Tibial nerve (tissue), 4 donors: ENCODE measurements at regions not wholly inside any gene's neighbourhood (a gene's known extent, or its start where the extent isn't known, plus 50 kb on each side); places are given as distances from the start of the nearest gene placed in this dataset.

ENCODE experiments used
- EP300 ChIP-seq, 2 donors: sonication (generic); formaldehyde crosslinking; IDR thresholded peaks; one replicate each; pipeline ENCODE4 v1.6.1; 2017; ENCODE audit warnings: antibody characterized with exemption in 2 of 2, mild to moderate bottlenecking in 1 of 2
- POLR2A ChIP-seq, 2 donors: fragments of 450-650 bp; IDR thresholded peaks; one replicate each; pipeline ENCODE4 v1.6.1; 2017; ENCODE audit warnings: antibody characterized with exemption in 2 of 2, mild to moderate bottlenecking in 2 of 2, moderate library complexity in 2 of 2
- TF ChIP-seq, protein P1 (sequence below), 5 experiments: fragments of 200-600 bp in 3 of 5; fragments of 450-650 bp in 2 of 5; sonication (generic) in 3 of 5; IDR thresholded peaks; one replicate each; pipeline ENCODE4 v1.5.1; 2016 to 2019; ENCODE audit warnings: antibody characterized with exemption in 5 of 5, mild to moderate bottlenecking in 3 of 5, moderate library complexity in 2 of 5

DNA sequence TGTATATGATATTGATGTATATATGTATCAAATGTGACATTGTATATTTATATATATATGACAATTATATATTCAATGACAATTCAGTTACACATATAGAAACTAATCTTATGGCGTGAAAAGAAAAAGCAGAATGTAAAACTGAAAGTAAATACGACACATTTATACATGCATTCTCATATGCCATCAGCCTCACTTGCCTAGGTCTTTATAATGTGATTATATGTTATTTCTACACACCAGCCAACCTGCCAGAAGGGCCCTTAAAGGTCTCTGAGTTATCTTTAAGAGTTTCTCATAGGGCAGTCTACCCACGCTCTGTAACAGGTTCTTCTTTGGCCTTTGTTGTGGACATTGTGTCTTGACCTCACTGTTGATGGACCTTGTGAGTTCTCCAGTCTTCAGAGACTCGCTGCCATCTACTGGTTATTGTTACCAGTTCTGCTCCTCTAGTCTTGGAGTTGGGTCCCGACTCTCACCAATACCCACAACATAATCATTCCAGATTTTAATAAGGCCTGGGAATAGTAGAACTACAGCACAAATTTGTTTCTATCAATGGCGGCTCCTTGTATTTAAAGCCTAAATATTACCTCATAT lies 371.5 kb upstream of the GOLIM4 start:
- TF ChIP-seq, protein P1, sequence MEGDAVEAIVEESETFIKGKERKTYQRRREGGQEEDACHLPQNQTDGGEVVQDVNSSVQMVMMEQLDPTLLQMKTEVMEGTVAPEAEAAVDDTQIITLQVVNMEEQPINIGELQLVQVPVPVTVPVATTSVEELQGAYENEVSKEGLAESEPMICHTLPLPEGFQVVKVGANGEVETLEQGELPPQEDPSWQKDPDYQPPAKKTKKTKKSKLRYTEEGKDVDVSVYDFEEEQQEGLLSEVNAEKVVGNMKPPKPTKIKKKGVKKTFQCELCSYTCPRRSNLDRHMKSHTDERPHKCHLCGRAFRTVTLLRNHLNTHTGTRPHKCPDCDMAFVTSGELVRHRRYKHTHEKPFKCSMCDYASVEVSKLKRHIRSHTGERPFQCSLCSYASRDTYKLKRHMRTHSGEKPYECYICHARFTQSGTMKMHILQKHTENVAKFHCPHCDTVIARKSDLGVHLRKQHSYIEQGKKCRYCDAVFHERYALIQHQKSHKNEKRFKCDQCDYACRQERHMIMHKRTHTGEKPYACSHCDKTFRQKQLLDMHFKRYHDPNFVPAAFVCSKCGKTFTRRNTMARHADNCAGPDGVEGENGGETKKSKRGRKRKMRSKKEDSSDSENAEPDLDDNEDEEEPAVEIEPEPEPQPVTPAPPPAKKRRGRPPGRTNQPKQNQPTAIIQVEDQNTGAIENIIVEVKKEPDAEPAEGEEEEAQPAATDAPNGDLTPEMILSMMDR (IDR thresholded peaks at IDR 0.05) = peak in 1 of 5 experiments; percentile 19
- no peak for TF ChIP-seq POLR2A (IDR thresholded peaks at IDR 0.05)
- no peak for TF ChIP-seq EP300 (IDR thresholded peaks at IDR 0.05)
